H1 (cell line): ENCODE measurements at regions not wholly inside any gene's neighbourhood (a gene's known extent, or its start where the extent isn't known, plus 50 kb on each side); places are given as distances from the start of the nearest gene placed in this dataset.

Experiments used
- CTCF ChIA-PET: fragments of 300-600 bp; sonication (Branson Sonifier 250); formaldehyde crosslinking; loops from one replicate; lab custom pipeline; 2021; ENCODE audit not compliant: partially characterized antibody; lab: Charles Lee
- POLR2A ChIA-PET: fragments of 300-600 bp; sonication (Branson Sonifier 250); formaldehyde crosslinking; loops from one replicate; lab custom pipeline; 2021; ENCODE audit warnings: inconsistent platforms; ENCODE audit not compliant: partially characterized antibody; lab: Charles Lee
- DNase-seq, 2 experiments: peaks; one replicate each; pipeline versions ENCODE4 v3.0.0 to v3.0.0-alpha.2; 2010 to 2022; ENCODE audit warnings: low spot score in 2 of 2, low read depth in 1 of 2, mixed read lengths in 1 of 2
- FAIRE-seq: peaks from 2 replicates; lab custom pipeline; 2011; peaks lifted over from hg19 to GRCh38; lab: Jason Lieb, UNC
- H2AFZ ChIP-seq: 2 replicates; pipeline ENCODE4 v1.8.1; 2012; ENCODE audit warnings: low read length, inconsistent platforms
- H2AK5ac ChIP-seq: 2 replicates; pipeline ENCODE4 v1.6.1; 2013; ENCODE audit warnings: low read depth, low read length
- H2BK120ac ChIP-seq: replicated peaks from 2 replicates; pipeline ENCODE3; 2013; ENCODE audit warnings: low read depth, low read length, inconsistent platforms
- H2BK12ac ChIP-seq: 2 replicates; pipeline ENCODE4 v1.6.1; 2013; ENCODE audit warnings: low read depth, low read length
- H2BK15ac ChIP-seq: 2 replicates; pipeline ENCODE4 v1.6.1; 2013; ENCODE audit warnings: low read length
- H2BK20ac ChIP-seq: 2 replicates; pipeline ENCODE4 v1.6.1; 2013; ENCODE audit warnings: low read length
- H2BK5ac ChIP-seq: 2 replicates; pipeline ENCODE4 v1.6.1; 2013; ENCODE audit warnings: low read depth, low read length
- H3K14ac ChIP-seq: 2 replicates; pipeline ENCODE4 v1.6.1; 2013; ENCODE audit warnings: inconsistent platforms; ENCODE audit not compliant: insufficient read length
- H3K18ac ChIP-seq: 2 replicates; pipeline ENCODE4 v1.6.1; 2013; ENCODE audit warnings: low read length; ENCODE audit errors: extremely low read depth
- H3K23ac ChIP-seq: 2 replicates; pipeline ENCODE4 v1.6.1; 2013; ENCODE audit warnings: inconsistent platforms; ENCODE audit not compliant: insufficient read length
- H3K23me2 ChIP-seq: 2 replicates; pipeline ENCODE4 v1.6.1; 2013; ENCODE audit warnings: low read depth, low read length
- H3K27ac ChIP-seq: 2 replicates; pipeline ENCODE4 v1.6.1; 2011; ENCODE audit warnings: low read depth, low read length, inconsistent platforms
- H3K27me3 ChIP-seq, 4 experiments: replicated peaks in 1 of 4; 1 replicate in 1 of 4; 2 replicates in 3 of 4; pipeline versions ENCODE4 v1.6.1 to v1.8.1; 2011 to 2013; ENCODE audit warnings: low read length in 3 of 4, mild to moderate bottlenecking in 3 of 4, inconsistent platforms in 2 of 4, mixed read lengths in 2 of 4, moderate library complexity in 1 of 4; ENCODE audit not compliant: control insufficient read depth in 3 of 4, insufficient read depth in 3 of 4; ENCODE audit errors: extremely low read depth in 1 of 4
- H3K36me3 ChIP-seq, 4 experiments: 2 replicates each; pipeline versions ENCODE4 v1.6.1 to v1.8.1; 2011 to 2013; ENCODE audit warnings: mild to moderate bottlenecking in 4 of 4, low read length in 3 of 4, moderate library complexity in 2 of 4, control low read depth in 1 of 4, inconsistent platforms in 1 of 4; ENCODE audit not compliant: insufficient read depth in 4 of 4, control insufficient read depth in 2 of 4
- H3K4ac ChIP-seq: replicated peaks from 2 replicates; pipeline ENCODE3; 2013; ENCODE audit warnings: low read length, low read depth, mixed read lengths, inconsistent platforms; ENCODE audit not compliant: insufficient read length
- H3K4me1 ChIP-seq, 4 experiments: replicated peaks in 1 of 4; 1 replicate in 1 of 4; 2 replicates in 3 of 4; pipeline versions ENCODE4 v1.6.1 to v1.8.1; 2011 to 2013; ENCODE audit warnings: low read length in 3 of 4, inconsistent platforms in 2 of 4, mixed read lengths in 1 of 4; ENCODE audit not compliant: insufficient read depth in 4 of 4, control insufficient read depth in 3 of 4
- H3K4me2 ChIP-seq, 2 experiments: 2 replicates each; pipeline versions ENCODE4 v1.6.1 to v1.8.1; 2011 to 2013; ENCODE audit warnings: low read depth in 2 of 2, low read length in 2 of 2, control low read depth in 1 of 2, inconsistent platforms in 1 of 2, mild to moderate bottlenecking in 1 of 2; ENCODE audit not compliant: insufficient read depth in 1 of 2
- H3K4me3 ChIP-seq, 4 experiments: fragments of 200-600, 300-600 bp in 1 of 4; sonication (generic), shearing (Covaris generic), sonication (Bioruptor Twin) in 1 of 4; 2 replicates each; pipeline versions ENCODE4 v1.5.1 to v1.8.1; 2011 to 2016; ENCODE audit warnings: low read length in 4 of 4, low read depth in 3 of 4, control low read depth in 2 of 4, inconsistent platforms in 2 of 4, mild to moderate bottlenecking in 2 of 4, mixed read lengths in 1 of 4, moderate library complexity in 1 of 4; ENCODE audit not compliant: insufficient read depth in 2 of 4; ENCODE audit errors: extremely low read depth in 1 of 4
- H3K56ac ChIP-seq: replicated peaks from 2 replicates; pipeline ENCODE3; 2013; ENCODE audit warnings: low read depth, mild to moderate bottlenecking, mixed read lengths, low read length, inconsistent platforms; ENCODE audit not compliant: insufficient read length
- H3K79me1 ChIP-seq: 2 replicates; pipeline ENCODE4 v1.6.1; 2013; ENCODE audit warnings: low read depth, low read length, control low read depth
- H3K79me2 ChIP-seq, 2 experiments: 2 replicates each; pipeline versions ENCODE4 v1.6.1 to v1.8.1; 2012 to 2013; ENCODE audit warnings: low read length in 2 of 2, mild to moderate bottlenecking in 2 of 2, inconsistent platforms in 1 of 2; ENCODE audit not compliant: insufficient read depth in 2 of 2, control insufficient read depth in 1 of 2
- H3K9ac ChIP-seq, 4 experiments: replicated peaks in 1 of 4; 1 replicate in 1 of 4; 2 replicates in 3 of 4; pipeline versions ENCODE4 v1.6.1 to v1.8.1; 2011 to 2013; ENCODE audit warnings: low read depth in 3 of 4, low read length in 3 of 4, control low read depth in 2 of 4, mild to moderate bottlenecking in 2 of 4, moderate library complexity in 2 of 4, inconsistent platforms in 1 of 4; ENCODE audit errors: extremely low read depth in 1 of 4
- H3K9me3 ChIP-seq, 2 experiments: 2 replicates each; pipeline versions ENCODE4 v1.6.1 to v1.8.1; 2012 to 2013; ENCODE audit warnings: mild to moderate bottlenecking in 2 of 2, moderate library complexity in 2 of 2, control low read depth in 1 of 2, inconsistent platforms in 1 of 2, low read depth in 1 of 2, low read length in 1 of 2, mixed read lengths in 1 of 2; ENCODE audit not compliant: insufficient read depth in 2 of 2
- H4K20me1 ChIP-seq, 2 experiments: replicated peaks in 1 of 2; 2 replicates each; pipeline versions ENCODE3 to v1.8.1; 2011 to 2013; ENCODE audit warnings: inconsistent platforms in 2 of 2, low read length in 2 of 2, mild to moderate bottlenecking in 1 of 2; ENCODE audit not compliant: insufficient read depth in 2 of 2, control insufficient read depth in 1 of 2
- H4K5ac ChIP-seq: 2 replicates; pipeline ENCODE4 v1.6.1; 2013; ENCODE audit warnings: low read length, low read depth, mixed read lengths, inconsistent platforms; ENCODE audit not compliant: insufficient read length
- H4K8ac ChIP-seq: 2 replicates; pipeline ENCODE4 v1.8.0; 2013; ENCODE audit warnings: mild to moderate bottlenecking, moderate library complexity, low read length, inconsistent platforms; ENCODE audit not compliant: insufficient read depth; ENCODE audit errors: extremely low read depth
- H4K91ac ChIP-seq: replicated peaks from 2 replicates; pipeline ENCODE3; 2013; ENCODE audit warnings: low read length, mixed read lengths, inconsistent platforms; ENCODE audit not compliant: insufficient read length
- CBX5 ChIP-seq: fragments of 300-800, 300-1000 bp; sonication (generic); IDR thresholded peaks from 2 replicates; pipeline ENCODE4 v1.7.1; 2016; ENCODE audit warnings: antibody characterized with exemption, low read length, low read depth
- CTCF ChIP-seq, 3 experiments: IDR thresholded peaks; 1 replicate in 2 of 3; 2 replicates in 1 of 3; pipeline versions ENCODE4 v1.5.1 to v1.6.1; 2011; ENCODE audit warnings: low read length in 3 of 3, mild to moderate bottlenecking in 3 of 3, inconsistent platforms in 2 of 3, low read depth in 1 of 3, moderate library complexity in 1 of 3; ENCODE audit not compliant: insufficient read depth in 1 of 3; ENCODE audit errors: control extremely low read depth in 1 of 3
- HDAC6 ChIP-seq: IDR thresholded peaks from one replicate; pipeline ENCODE4 v1.7.1; 2012; ENCODE audit warnings: low read depth, mild to moderate bottlenecking, inconsistent platforms, low read length, moderate library complexity
- MAX ChIP-seq: IDR thresholded peaks from 2 replicates; pipeline ENCODE4 v1.6.1; 2012; ENCODE audit warnings: inconsistent platforms
- RFX5 ChIP-seq: IDR thresholded peaks from 2 replicates; pipeline ENCODE4 v1.6.1; 2011; ENCODE audit warnings: low read depth, low read length, improper control_type of control experiment, borderline replicate concordance
- SP2 ChIP-seq: IDR thresholded peaks from 2 replicates; pipeline ENCODE4 v1.6.1; 2012; ENCODE audit warnings: mild to moderate bottlenecking, low read length, inconsistent platforms
- TAF1 ChIP-seq: IDR thresholded peaks from 2 replicates; pipeline ENCODE4 v1.6.1; 2011; ENCODE audit warnings: mild to moderate bottlenecking, low read depth, low read length
- WGBS, 2 experiments: shearing (Covaris generic) in 1 of 2; methylation state at CpG; one replicate each; pipeline versions ENCODE4 v1.1.6 to v1.1.7; 2013 to 2015; ENCODE audit warnings: low lambda C conversion rate in 2 of 2, mixed read lengths in 2 of 2, inconsistent platforms in 1 of 2, low coverage in 1 of 2, missing lambda C conversion rate in 1 of 2; ENCODE audit not compliant: insufficient replicate concordance in 2 of 2, insufficient coverage in 1 of 2, insufficient read length in 1 of 2; ENCODE audit errors: extremely low coverage in 1 of 2, missing lambda C conversion rate in 1 of 2; 5-methylcytosine and 5-hydroxymethylcytosine counted together

GRCh38 chr3:180199417-180199995 lies 162.8 kb upstream of the PEX5L start:
- CTCF ChIA-PET, result interaction anchor here (1.2 kb wide), 1 partner anchor 257 kb away, joined by 4 read pairs; no protein-coding TSS in a partner anchor

More at GRCh38 chr3:180199417-180199995, 162.8 kb upstream of the PEX5L start:
- H2BK120ac ChIP-seq, result no peak overlapping the region
- TF ChIP-seq CTCF (IDR thresholded peaks at IDR 0.05; ENCODE audit: control extremely low read depth in 1 of 3, insufficient read depth in 1 of 3, low read depth in 1 of 3, low read length in 3 of 3), result no peak
- no peak for TF ChIP-seq HDAC6
- no peak for TF ChIP-seq RFX5
- no peak for TF ChIP-seq SP2
- no peak for TF ChIP-seq TAF1
- TF ChIP-seq MAX, result no peak
- TF ChIP-seq CBX5, result no peak
- TF ChIP-seq, all 59 proteins: peak for 0
- Histone ChIP-seq H2AFZ (no peak overlapping the region), H3K27ac (no peak overlapping the region), H2BK15ac (no peak overlapping the region), H3K79me1 (no peaks in the 10 kb centered on the region), H3K9ac (no peak overlapping the region), H3K56ac (no peak overlapping the region), H3K23me2 (no peaks in the 10 kb centered on the region), H3K9me3 (no peaks in the 10 kb centered on the region), H3K18ac (no peak overlapping the region), H3K4me1 (peaks cover 0 to 5% (median 1%) of the 10 kb centered on the region in 4 experiments; a peak in 1 of 7 replicates), H4K5ac (no peak overlapping the region), H4K20me1 (no peaks in the 10 kb centered on the region), H3K23ac (no peak overlapping the region), H3K14ac (no peak overlapping the region), H2BK20ac (no peak overlapping the region), H4K91ac (no peak overlapping the region), H2AK5ac (no peak overlapping the region), H3K4ac (no peak overlapping the region), H3K36me3 (no peaks in the 10 kb centered on the region), H3K27me3 (no peaks in the 10 kb centered on the region), H2BK12ac (no peak overlapping the region), H2BK5ac (no peak overlapping the region), H3K4me2 (no peak overlapping the region), H3K79me2 (no peaks in the 10 kb centered on the region), H3K4me3 (no peak overlapping the region), H4K8ac (no peak overlapping the region)
- POLR2A ChIA-PET, result no interaction called here
- FAIRE-seq (no peak), DNase-seq (no peak)
- WGBS, 2 experiments, result 96% methylated on average over 5 of the region's 5 CpGs; no CpG with 5 or more reads in 1 of the 2 experiments
